ENCODE measurements at regions not wholly inside any gene's neighbourhood (a gene's known extent, or its start where the extent isn't known, plus 50 kb on each side); places are given as distances from the start of the nearest gene placed in this dataset.

GRCh38 chr12:46499901-46500300 lies 127.3 kb upstream of the SLC38A2 start:
- no peak for TF ChIP-seq CTCF (IDR thresholded peaks at IDR 0.05; ENCODE audit: control extremely low read depth in 1 of 3, insufficient read depth in 1 of 3, low read depth in 1 of 3, low read length in 3 of 3)
- TF ChIP-seq SP1 (IDR thresholded peaks at IDR 0.05; ENCODE audit: low read depth, low read length) = no peak
- TF ChIP-seq POLR2AphosphoS5 (IDR thresholded peaks at IDR 0.05; ENCODE audit: low read depth, low read length) = no peak
- no peak for TF ChIP-seq TAF7 (optimal IDR thresholded peaks at IDR 0.05; ENCODE audit: borderline replicate concordance, low read depth, low read length)
- no peak for TF ChIP-seq CBX8 (IDR thresholded peaks at IDR 0.05; ENCODE audit: borderline replicate concordance, low read depth, low read length)
- no peak for TF ChIP-seq RXRA (IDR thresholded peaks at IDR 0.05; ENCODE audit: insufficient read depth, low read depth, low read length)
- no peak for TF ChIP-seq KDM5A (IDR thresholded peaks at IDR 0.05; ENCODE audit: low read length)
